Right cardiac atrium (tissue), 5 donors: ENCODE measurements at regions not wholly inside any gene's neighbourhood (a gene's known extent, or its start where the extent isn't known, plus 50 kb on each side); places are given as distances from the start of the nearest gene placed in this dataset.

Source experiments
- ATAC-seq, 2 donors: fragments of 200-7000 bp; cut with Tn5 transposase; one replicate each; pipeline versions ENCODE4 v1.8.0 to v1.9.1; 2020; ENCODE audit warnings: moderate library complexity in 2 of 2, mild to moderate bottlenecking in 1 of 2
- DNase-seq, 3 donors: peaks; one replicate each; pipeline ENCODE4 v3.0.0-alpha.2; 2020
- H3K27ac ChIP-seq: one replicate; pipeline ENCODE4 v1.5.1; 2013; ENCODE audit warnings: mild to moderate bottlenecking, low read length, control low read depth, moderate library complexity
- H3K27me3 ChIP-seq: one replicate; pipeline ENCODE4 v1.6.1; 2013; ENCODE audit not compliant: control insufficient read depth, insufficient read depth
- H3K4me1 ChIP-seq: one replicate; pipeline ENCODE4 v1.6.1; 2013; ENCODE audit warnings: low read length; ENCODE audit not compliant: control insufficient read depth, insufficient read depth
- H3K4me3 ChIP-seq: one replicate; pipeline ENCODE4 v1.5.1; 2013; ENCODE audit warnings: low read length, control low read depth
- H3K9me3 ChIP-seq: one replicate; pipeline ENCODE4 v1.6.1; 2013; ENCODE audit warnings: low read length; ENCODE audit not compliant: control insufficient read depth
- WGBS: extraction: QIAGEN DNeasy Blood & Tissue Kit; methylation state at CpG from one replicate; pipeline ENCODE4 v1.1.7; 2013; 5-methylcytosine and 5-hydroxymethylcytosine counted together
- intact Hi-C, 4 donors: fragments of 100-400 bp; cut with DNase I; formaldehyde crosslinking; loops; one replicate each; pipeline versions ENCODE4 v1.11.0 to v1.14.0; 2022 to 2023
- donor health status: healthy with polysubstance abuse.
- donor health status: DM: no; HTN: yes; CAD: no.
- donor health status: DM: no; HTN: no; CAD: no.
- donor health status: DM: no; HTN: yes; CAD: no; lungs with severe emphysema.
- donor health status: DM: yes; HTN: yes; CAD: no.

DNA sequence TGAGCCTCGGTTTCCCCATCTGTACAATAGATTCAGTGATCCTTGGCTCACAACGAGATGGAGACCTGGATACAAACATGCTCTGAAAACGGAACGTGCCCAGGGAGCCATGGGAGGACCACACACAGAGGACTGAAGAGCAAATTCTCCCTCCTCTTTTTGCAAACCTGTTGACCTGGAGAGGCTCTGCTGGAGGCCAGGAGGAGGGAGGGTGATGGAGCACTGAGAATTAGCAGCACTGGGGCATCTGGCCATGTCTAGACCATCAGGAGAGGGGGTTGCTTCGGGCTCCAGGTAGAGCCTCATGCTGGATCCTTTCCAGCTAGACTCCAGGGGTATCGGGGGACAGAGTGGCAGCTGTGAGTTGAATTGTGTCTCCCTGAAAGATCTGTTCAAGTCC is 97.4 kb upstream of the GPR26 start:
- Histone ChIP-seq H3K4me3 (no peak overlapping the region), H3K27me3 (no peaks in the 10 kb centered on the region), H3K4me1 (no peaks in the 10 kb centered on the region), H3K9me3 (no peaks in the 10 kb centered on the region), H3K27ac (no peak overlapping the region)
- 79% methylated on average over 6 of the region's 6 CpGs for WGBS
- no peak for ATAC-seq
- intact Hi-C loops: no loop called here
- DNase-seq: no peak

DNA sequence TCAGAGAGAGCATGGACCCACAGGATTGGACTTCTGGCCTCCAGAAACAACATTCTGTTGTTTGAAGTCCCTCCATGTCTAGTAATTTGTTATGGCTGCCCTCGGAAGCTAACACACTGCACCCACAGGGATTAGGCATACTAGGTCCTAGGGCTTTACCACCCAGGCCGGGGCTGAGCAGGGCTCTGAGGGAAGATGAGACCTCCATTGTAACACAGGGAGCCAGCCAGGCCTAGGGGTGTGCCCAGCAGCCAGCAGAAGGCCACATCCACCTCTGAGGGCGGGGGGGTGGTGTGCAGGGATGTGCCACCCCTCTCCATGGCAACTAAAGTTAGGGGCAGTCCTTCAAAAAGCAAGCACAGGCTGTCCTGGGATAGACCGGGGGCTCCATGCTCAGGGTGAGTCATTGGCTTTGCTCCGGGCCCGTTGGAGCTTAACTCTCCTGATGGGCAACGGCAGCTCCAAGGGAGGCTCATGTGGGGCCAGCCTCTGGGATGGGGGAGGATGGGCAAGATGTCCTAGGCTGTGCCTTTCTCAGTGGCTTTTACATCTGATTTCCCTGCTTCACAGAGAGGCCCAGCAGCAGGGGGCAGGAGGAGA is 96.6 kb upstream of the GPR26 start:
- Histone ChIP-seq H3K27ac (no peak overlapping the region), H3K9me3 (no peaks in the 10 kb centered on the region), H3K4me1 (no peaks in the 10 kb centered on the region), H3K27me3 (no peaks in the 10 kb centered on the region), H3K4me3 (no peak overlapping the region)
- WGBS: 71% methylated on average over 7 of the region's 7 CpGs
- DNase-seq (no peak), ATAC-seq (no peak)
- intact Hi-C loops: loop anchor here in 1 of 4 donors (10.0 kb wide), 1 partner anchor 815 kb away; no protein-coding TSS in a partner anchor

DNA sequence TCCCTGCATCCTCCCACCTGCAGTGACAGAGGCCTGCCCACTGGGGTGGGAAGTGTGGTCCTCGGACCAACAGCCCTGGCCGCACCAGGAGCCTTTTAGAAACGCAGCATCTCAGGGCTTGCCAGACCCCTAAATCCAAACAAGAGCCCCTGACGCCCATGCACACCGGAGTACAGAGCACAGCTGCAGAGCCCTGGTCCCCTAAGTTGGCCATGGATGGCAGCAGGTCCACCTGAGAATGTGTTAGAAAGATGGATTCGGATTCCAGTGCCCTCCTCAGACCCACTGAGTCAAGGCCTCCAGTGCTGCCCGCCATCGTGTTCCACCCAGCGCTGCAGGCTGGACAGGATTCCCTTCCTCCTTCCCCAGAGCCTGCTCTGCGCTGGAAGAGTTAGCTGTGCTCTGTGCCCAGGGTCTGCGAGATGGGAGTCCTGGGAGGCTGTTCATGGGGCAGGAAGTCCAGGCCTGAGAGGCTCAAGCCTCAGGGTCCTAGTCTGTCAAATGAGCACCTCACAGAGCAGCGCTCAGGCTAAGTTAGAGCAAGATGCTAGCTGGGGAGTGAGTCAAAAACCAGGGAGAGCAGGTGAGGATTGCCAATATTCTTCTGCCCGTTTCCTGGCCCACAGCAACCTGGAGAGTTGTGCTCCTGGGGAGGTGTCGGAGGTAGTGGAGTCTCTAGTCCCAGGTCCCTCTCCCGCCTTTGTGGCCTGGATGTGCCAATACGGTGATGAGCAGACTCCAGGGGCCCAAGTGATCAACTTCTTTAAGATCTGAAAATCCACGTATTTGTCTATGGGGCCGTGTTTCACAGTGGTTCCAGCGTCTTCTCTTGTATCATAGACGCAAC is 95.9 kb upstream of the GPR26 start:
- intact Hi-C loops: loop anchor here in 1 of 4 donors (10.0 kb wide), 1 partner anchor 815 kb away; no protein-coding TSS in a partner anchor
- ATAC-seq: no peak
- no peak for DNase-seq

DNA sequence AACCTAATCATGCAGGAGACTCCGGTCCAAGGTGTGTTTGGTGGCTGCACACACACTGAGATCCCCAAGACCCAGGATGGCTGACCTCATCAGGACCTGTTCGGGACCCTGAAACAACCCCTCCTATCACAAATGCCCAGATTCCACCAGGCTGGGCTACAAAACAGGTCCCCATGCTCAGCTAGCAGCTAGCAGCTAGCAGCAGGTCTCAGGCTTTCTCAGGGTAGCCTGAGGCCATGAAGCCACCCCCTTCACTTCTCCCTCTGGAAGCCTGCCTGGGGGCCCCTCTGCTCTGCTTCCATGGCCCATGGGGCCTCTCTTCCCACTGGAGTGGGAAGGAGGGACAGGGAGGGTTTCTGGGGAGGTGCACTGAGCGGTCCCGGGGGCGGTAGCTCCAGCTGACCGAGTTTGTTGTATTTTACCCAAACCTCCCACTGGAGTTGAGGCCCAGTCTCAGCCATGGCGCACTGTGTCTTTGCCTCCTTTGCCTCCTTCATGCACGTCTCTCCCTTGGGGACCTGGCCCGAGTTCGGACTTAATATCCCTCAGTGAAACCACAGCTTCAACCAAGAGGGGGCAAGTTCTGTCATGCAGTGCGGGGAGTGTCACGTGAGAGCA is 95.1 kb upstream of the GPR26 start:
- DNase-seq: no peak
- no peaks in the 10 kb centered on the region for H3K27me3 ChIP-seq
- 74% methylated on average over 12 of the region's 12 CpGs for WGBS

More for the DNA sequence above, 95.9 kb upstream of the GPR26 start:
- Histone ChIP-seq H3K27me3 (no peaks in the 10 kb centered on the region), H3K9me3 (no peaks in the 10 kb centered on the region), H3K27ac (no peak overlapping the region), H3K4me1 (no peaks in the 10 kb centered on the region), H3K4me3 (no peak overlapping the region)
- 80% methylated on average over 20 of the region's 20 CpGs for WGBS

DNA sequence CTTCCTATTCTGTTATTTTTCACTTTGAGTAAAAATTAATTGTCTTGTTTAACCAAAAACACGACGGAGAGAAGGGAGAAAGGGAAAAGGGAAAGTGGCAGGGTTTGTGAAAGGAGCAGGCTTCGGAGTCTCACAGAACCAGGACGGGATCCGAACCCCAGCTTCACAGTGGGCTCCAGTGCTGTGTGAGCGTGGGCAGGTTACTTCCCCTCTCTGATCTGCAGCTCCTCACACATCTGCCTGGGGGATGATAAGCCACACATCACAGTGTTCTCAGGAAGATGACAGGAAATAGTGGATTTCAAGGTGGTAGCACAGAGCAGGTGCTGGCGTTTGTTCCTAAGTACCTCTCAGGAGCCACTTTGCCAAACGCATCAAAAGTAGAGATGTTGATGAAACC is 94.2 kb upstream of the GPR26 start:
- 71% methylated on average over 8 of the region's 8 CpGs for WGBS
- ATAC-seq: no peak
- Histone ChIP-seq H3K4me3 (no peak overlapping the region), H3K4me1 (no peaks in the 10 kb centered on the region), H3K9me3 (no peaks in the 10 kb centered on the region), H3K27me3 (no peaks in the 10 kb centered on the region), H3K27ac (no peak overlapping the region)
- DNase-seq: no peak
- intact Hi-C loops: loop anchor here in 1 of 4 donors (10.0 kb wide), 1 partner anchor 813 kb away; no protein-coding TSS in a partner anchor

More for the DNA sequence above, 95.1 kb upstream of the GPR26 start:
- H3K4me3 ChIP-seq: no peak overlapping the region
- no peaks in the 10 kb centered on the region for H3K4me1 ChIP-seq
- no peak for ATAC-seq
- intact Hi-C loops: loop anchor here in 1 of 4 donors (10.0 kb wide), 1 partner anchor 814 kb away; no protein-coding TSS in a partner anchor
- H3K27ac ChIP-seq: no peak overlapping the region
- no peaks in the 10 kb centered on the region for H3K9me3 ChIP-seq

DNA sequence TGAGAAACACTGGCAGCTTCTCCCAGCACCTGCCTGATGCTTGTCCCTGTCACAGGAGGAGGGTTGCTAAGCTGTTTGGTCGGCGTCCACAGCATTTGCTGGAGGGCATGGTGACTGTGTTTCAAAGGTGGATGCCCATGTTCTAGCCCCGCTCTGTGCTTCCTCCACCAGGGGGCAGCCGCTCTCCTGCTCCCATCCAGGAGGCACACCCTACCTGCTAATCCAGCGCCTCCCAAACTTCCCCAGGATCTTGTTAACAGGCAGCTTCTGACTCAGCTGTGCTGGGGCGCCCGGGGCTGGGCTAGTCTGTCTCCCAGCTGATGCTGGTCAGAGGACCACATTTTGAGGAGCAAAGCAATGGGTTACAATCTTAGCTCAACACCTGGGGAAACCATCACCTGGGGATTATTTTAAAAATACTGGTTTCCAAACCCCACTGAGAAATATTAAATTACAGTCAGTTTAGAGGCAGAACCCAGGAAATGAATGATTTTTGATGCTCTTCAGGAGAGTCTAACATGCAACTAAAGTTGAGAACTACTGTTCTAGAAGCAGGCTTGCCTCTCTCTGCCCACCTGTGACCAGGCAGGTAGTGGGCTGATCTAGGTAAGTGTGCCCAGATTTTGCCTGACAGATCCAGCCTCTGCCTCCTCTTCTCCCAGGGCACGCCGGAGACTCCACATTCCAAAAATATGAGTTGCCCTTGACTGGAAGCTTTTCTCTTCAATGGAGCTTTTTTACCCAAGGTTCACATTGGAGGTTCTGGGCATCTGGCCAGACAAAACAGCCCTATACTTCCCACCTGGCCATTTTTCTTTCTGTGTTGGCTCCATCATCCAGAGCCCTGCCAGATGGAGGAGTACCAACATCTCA is 92.7 kb upstream of the GPR26 start:
- no peaks in the 10 kb centered on the region for H3K4me1 ChIP-seq
- no peak overlapping the region for H3K27ac ChIP-seq
- DNase-seq: no peak
- intact Hi-C loops: loop anchor here in 1 of 4 donors (10.0 kb wide), 1 partner anchor 811 kb away; no protein-coding TSS in a partner anchor
- no peak for ATAC-seq
- WGBS: 21% methylated on average over 9 of the region's 9 CpGs
- no peaks in the 10 kb centered on the region for H3K27me3 ChIP-seq
- no peak overlapping the region for H3K4me3 ChIP-seq
- no peaks in the 10 kb centered on the region for H3K9me3 ChIP-seq

DNA sequence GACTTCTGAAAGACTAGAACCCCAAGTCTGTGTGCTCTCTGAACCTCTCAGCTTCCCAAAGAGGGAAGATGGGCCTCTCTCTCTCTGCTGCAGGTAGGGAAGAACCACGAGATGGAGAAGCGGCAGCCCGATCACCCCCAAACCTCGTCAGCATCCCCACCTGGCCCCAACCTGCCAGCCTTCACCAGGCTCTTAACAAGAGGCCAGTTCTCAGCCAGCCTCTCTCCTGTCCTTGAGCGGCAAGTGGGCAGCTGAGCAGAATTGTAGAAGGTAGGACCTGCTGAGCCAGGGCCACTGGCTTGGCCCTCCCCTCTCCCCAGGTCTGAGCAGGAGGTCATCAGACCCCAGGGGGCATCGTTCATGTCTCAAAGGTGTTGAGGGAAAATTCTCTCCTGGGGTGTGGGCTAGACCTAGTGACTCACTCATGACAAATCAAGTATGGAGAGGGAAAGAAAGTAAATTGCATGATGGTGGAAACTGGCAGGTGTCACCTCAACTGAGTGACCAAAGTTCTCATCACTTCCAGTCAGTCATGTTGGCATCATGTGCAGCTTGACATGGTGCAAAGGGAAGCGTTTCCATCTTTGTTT is 92.0 kb upstream of the GPR26 start:
- no peak for DNase-seq
- intact Hi-C loops: loop anchor here in 1 of 4 donors (10.0 kb wide), 1 partner anchor 811 kb away; no protein-coding TSS in a partner anchor
- WGBS: 69% methylated on average over 7 of the region's 7 CpGs

DNA sequence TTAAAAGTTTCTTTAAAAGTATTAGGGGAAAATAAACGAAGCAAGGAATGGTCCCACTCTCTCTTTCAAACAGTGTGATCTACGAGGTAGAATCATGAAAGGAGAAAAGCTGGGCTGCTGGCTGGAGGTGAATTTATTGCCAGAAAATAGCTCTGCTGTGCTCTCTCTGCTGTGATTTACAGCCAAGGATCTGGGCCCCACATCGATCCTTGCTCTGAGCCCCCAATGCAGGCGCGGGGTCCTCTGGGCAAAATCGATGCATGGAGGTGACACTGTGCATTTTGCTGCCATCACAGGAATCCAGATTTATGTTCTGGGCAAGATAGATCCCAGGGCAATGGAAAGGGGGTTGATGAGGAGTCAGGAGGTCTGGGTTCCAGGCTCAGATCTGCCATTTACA is 91.0 kb upstream of the GPR26 start:
- no peak overlapping the region for H3K4me3 ChIP-seq
- ATAC-seq (no peak), DNase-seq (no peak)
- no peaks in the 10 kb centered on the region for H3K9me3 ChIP-seq
- intact Hi-C loops: loop anchor here in 1 of 4 donors (10.0 kb wide), 1 partner anchor 810 kb away; no protein-coding TSS in a partner anchor
- H3K27me3 ChIP-seq: no peaks in the 10 kb centered on the region
- 68% methylated on average over 6 of the region's 6 CpGs for WGBS
- no peaks in the 10 kb centered on the region for H3K4me1 ChIP-seq
- no peak overlapping the region for H3K27ac ChIP-seq

More for the DNA sequence above, 92.0 kb upstream of the GPR26 start:
- Histone ChIP-seq H3K4me3 (no peak overlapping the region), H3K9me3 (no peaks in the 10 kb centered on the region), H3K27me3 (no peaks in the 10 kb centered on the region), H3K4me1 (no peaks in the 10 kb centered on the region), H3K27ac (no peak overlapping the region)
- no peak for ATAC-seq

DNA sequence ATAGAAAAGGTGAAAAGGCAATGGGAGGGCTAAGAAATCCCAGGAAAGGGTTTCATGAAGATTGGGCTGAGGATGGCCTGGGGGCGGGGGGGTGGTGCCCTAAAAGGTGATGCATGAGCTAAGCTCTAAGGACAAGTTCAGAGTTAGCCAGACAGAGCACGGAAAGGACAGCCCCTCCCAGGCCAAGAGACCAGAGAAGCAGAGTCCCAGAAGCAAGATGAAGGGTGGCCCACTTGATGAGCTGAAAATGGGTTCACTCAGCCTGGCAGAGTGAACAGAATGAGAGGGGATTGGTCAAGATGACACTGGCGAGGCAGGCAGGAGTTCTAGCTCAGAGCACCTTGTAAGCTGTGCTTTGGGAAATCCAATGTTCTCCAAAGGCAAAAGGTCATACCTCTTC is 89.4 kb upstream of the GPR26 start:
- WGBS: 65% methylated on average over 3 of the region's 3 CpGs
- H3K4me3 ChIP-seq: no peak overlapping the region
- H3K27ac ChIP-seq: no peak overlapping the region
- DNase-seq (no peak), ATAC-seq (no peak)
- H3K4me1 ChIP-seq: no peaks in the 10 kb centered on the region
- no peaks in the 10 kb centered on the region for H3K27me3 ChIP-seq
- intact Hi-C loops: loop anchor here in 1 of 4 donors (10.0 kb wide), 1 partner anchor 808 kb away; no protein-coding TSS in a partner anchor
- H3K9me3 ChIP-seq: no peaks in the 10 kb centered on the region

DNA sequence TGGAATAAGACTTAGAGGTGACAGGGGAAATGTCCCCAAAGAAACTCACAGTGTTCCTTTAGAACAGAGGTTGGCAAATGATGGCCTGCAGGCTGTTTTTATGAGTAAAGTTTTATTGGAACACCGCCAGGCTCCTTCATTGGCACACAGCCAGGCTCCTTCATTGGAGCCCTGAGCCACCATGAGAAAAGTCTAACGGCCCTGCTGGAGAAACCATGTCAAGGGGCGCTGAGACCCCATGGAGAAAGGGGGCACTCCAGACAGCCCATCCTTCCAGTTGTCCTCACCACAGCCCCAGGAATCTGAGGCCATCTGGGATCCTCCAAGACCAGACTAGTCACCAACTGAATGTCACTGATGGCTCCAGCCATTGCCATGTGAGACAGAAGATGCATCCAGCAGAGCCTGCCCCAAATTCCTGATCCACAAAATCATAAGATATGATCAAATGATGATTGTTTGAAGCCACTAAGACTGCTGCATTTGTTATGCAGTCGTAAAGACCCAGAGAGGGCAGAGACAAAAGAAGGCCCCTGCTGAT is 88.2 kb upstream of the GPR26 start:
- H3K27me3 ChIP-seq: no peaks in the 10 kb centered on the region
- ATAC-seq: no peak

More for the DNA sequence above, 88.2 kb upstream of the GPR26 start:
- Histone ChIP-seq H3K4me1 (no peaks in the 10 kb centered on the region), H3K27ac (no peak overlapping the region), H3K4me3 (no peak overlapping the region), H3K9me3 (no peaks in the 10 kb centered on the region)
- no peak for DNase-seq
- intact Hi-C loops: loop anchor here in 1 of 4 donors (10.0 kb wide), 1 partner anchor 807 kb away; no protein-coding TSS in a partner anchor
- 65% methylated on average over 4 of the region's 4 CpGs for WGBS
